ENCODE measurements at regions not wholly inside any gene's neighbourhood (a gene's known extent, or its start where the extent isn't known, plus 50 kb on each side); places are given as distances from the start of the nearest gene placed in this dataset.

GRCh38 chr5:161105525-161105924, 253.5 kb upstream of the ATP10B start:
- Histone ChIP-seq H3K9me3 (ENCODE audit: low read depth) (no peaks in the 10 kb centered on the region), H3K27ac (peak overlapping the region; percentile 59), H3K36me3 (no peaks in the 10 kb centered on the region), H3K4me1 (ENCODE audit: low read depth) (peaks cover 12% of the 10 kb centered on the region), H3K27me3 (no peaks in the 10 kb centered on the region), H3K4me3 (no peak overlapping the region)
- TF ChIP-seq CTCF (IDR thresholded peaks at IDR 0.05; ENCODE audit: low read depth, low read length): no peak
- DNase-seq (ENCODE audit: low read depth in 1 of 2, low spot score in 1 of 2): peak in 1 of 2 donors; percentile 66

GRCh38 chr5:161098516-161098915, 246.5 kb upstream of the ATP10B start:
- Histone ChIP-seq H3K4me3 (no peak overlapping the region), H3K4me1 (ENCODE audit: low read depth) (no peaks in the 10 kb centered on the region), H3K9me3 (ENCODE audit: low read depth) (no peaks in the 10 kb centered on the region), H3K27me3 (no peaks in the 10 kb centered on the region), H3K36me3 (no peaks in the 10 kb centered on the region), H3K27ac (no peak overlapping the region)
- no peak for DNase-seq (ENCODE audit: low read depth in 1 of 2, low spot score in 1 of 2)
- no peak for TF ChIP-seq CTCF (IDR thresholded peaks at IDR 0.05; ENCODE audit: low read depth, low read length)

GRCh38 chr5:161096581-161096980, 244.6 kb upstream of the ATP10B start:
- Histone ChIP-seq H3K4me3 (no peak overlapping the region), H3K27ac (no peak overlapping the region), H3K9me3 (ENCODE audit: low read depth) (no peaks in the 10 kb centered on the region), H3K27me3 (no peaks in the 10 kb centered on the region), H3K36me3 (no peaks in the 10 kb centered on the region), H3K4me1 (ENCODE audit: low read depth) (no peaks in the 10 kb centered on the region)
- no peak for DNase-seq (ENCODE audit: low read depth in 1 of 2, low spot score in 1 of 2)
- no peak for TF ChIP-seq CTCF (IDR thresholded peaks at IDR 0.05; ENCODE audit: low read depth, low read length)

GRCh38 chr5:161095953-161096352, 243.9 kb upstream of the ATP10B start:
- no peaks in the 10 kb centered on the region for H3K36me3 ChIP-seq
- no peaks in the 10 kb centered on the region for H3K9me3 ChIP-seq (ENCODE audit: low read depth)
- no peaks in the 10 kb centered on the region for H3K27me3 ChIP-seq
- TF ChIP-seq CTCF (IDR thresholded peaks at IDR 0.05; ENCODE audit: low read depth, low read length): no peak
- no peak for DNase-seq (ENCODE audit: low read depth in 1 of 2, low spot score in 1 of 2)
- H3K27ac ChIP-seq: no peak overlapping the region
- H3K4me1 ChIP-seq (ENCODE audit: low read depth): no peaks in the 10 kb centered on the region
- H3K4me3 ChIP-seq: no peak overlapping the region

- H3K27me3 ChIP-seq: no peaks in the 10 kb centered on the region
- H3K9me3 ChIP-seq (ENCODE audit: low read depth): no peaks in the 10 kb centered on the region
- H3K27ac ChIP-seq: no peak overlapping the region
- no peak for TF ChIP-seq CTCF (IDR thresholded peaks at IDR 0.05; ENCODE audit: low read depth, low read length)
- no peak for DNase-seq (ENCODE audit: low read depth in 1 of 2, low spot score in 1 of 2)
- no peak overlapping the region for H3K4me3 ChIP-seq
- no peaks in the 10 kb centered on the region for H3K4me1 ChIP-seq (ENCODE audit: low read depth)
- no peaks in the 10 kb centered on the region for H3K36me3 ChIP-seq
Observed at GRCh38 chr5:161094411-161094810, 242.4 kb upstream of the ATP10B start.

- DNase-seq (ENCODE audit: low read depth in 1 of 2, low spot score in 1 of 2): no peak
- no peak for TF ChIP-seq CTCF (IDR thresholded peaks at IDR 0.05; ENCODE audit: low read depth, low read length)
- Histone ChIP-seq H3K27ac (no peak overlapping the region), H3K9me3 (ENCODE audit: low read depth) (no peaks in the 10 kb centered on the region), H3K36me3 (no peaks in the 10 kb centered on the region), H3K4me1 (ENCODE audit: low read depth) (no peaks in the 10 kb centered on the region), H3K4me3 (no peak overlapping the region), H3K27me3 (no peaks in the 10 kb centered on the region)
Observed at GRCh38 chr5:161093100-161093499, 241.1 kb upstream of the ATP10B start.
